ENCODE measurements at regions not wholly inside any gene's neighbourhood (a gene's known extent, or its start where the extent isn't known, plus 50 kb on each side); places are given as distances from the start of the nearest gene placed in this dataset.

DNA sequence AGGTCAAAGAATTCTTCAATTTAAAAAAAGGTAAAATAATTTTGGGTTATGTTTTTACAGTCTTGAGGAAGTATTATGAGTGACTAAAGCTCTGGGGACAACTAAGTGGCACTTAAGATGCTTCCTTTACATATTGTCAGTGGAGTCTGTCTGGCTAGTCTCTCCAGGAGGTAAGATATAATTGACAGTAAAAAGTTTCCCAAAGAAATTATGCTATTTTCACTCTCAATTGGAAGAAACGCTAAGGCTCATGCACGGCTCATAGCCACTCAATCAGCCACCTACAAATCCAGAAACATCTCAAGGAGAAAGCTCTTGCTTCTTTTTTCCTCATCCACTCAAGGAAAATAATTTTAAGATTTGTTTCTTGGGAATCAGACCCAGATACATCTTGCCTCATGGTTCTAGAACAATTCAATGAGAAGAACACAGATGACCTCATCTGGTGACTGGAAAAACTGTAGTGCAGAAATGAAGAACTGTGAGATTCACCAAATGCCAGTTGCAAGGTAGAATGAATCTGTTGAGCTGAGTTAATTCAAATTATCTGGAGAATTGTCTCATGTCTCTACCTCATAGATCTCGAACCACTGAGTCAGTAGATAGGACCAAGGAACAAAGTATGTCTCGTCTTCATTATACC is 252.9 kb downstream of the TPBG start:
- TF ChIP-seq, protein P1, sequence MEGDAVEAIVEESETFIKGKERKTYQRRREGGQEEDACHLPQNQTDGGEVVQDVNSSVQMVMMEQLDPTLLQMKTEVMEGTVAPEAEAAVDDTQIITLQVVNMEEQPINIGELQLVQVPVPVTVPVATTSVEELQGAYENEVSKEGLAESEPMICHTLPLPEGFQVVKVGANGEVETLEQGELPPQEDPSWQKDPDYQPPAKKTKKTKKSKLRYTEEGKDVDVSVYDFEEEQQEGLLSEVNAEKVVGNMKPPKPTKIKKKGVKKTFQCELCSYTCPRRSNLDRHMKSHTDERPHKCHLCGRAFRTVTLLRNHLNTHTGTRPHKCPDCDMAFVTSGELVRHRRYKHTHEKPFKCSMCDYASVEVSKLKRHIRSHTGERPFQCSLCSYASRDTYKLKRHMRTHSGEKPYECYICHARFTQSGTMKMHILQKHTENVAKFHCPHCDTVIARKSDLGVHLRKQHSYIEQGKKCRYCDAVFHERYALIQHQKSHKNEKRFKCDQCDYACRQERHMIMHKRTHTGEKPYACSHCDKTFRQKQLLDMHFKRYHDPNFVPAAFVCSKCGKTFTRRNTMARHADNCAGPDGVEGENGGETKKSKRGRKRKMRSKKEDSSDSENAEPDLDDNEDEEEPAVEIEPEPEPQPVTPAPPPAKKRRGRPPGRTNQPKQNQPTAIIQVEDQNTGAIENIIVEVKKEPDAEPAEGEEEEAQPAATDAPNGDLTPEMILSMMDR (IDR thresholded peaks at IDR 0.05), result peak in 1 of 3 experiments; percentile 29
- no peak for TF ChIP-seq POLR2A (IDR thresholded peaks at IDR 0.05; ENCODE audit: low read depth)

Data from esophagus muscularis mucosa (tissue), 3 donors.